Stimulated activated naive CD8-positive, alpha-beta T cell treated with anti-CD3 and anti-CD28 coated beads, Interleukin-15, Interleukin-2, amounts not matched to agents 100 ng/mL and 50 ng/mL, for 24 hours (primary cell): ENCODE measurements at regions not wholly inside any gene's neighbourhood (a gene's known extent, or its start where the extent isn't known, plus 50 kb on each side); places are given as distances from the start of the nearest gene placed in this dataset.
"Not testable (repeated sequence)": the region's sequence is repeated elsewhere in the genome, so short reads cannot be mapped to it uniquely, and the experiment has no call there.

Source experiments
- H3K27ac Mint-ChIP-seq: one replicate; pipeline ENCODE4 v1.8.0; 2021; ENCODE audit warnings: mild to moderate bottlenecking, mixed read lengths
- H3K27me3 Mint-ChIP-seq: one replicate; pipeline ENCODE4 v1.8.0; 2021; ENCODE audit warnings: mixed read lengths
- H3K36me3 Mint-ChIP-seq: one replicate; pipeline ENCODE4 v1.8.0; 2021; ENCODE audit warnings: low read depth, mixed read lengths
- H3K4me1 Mint-ChIP-seq: one replicate; pipeline ENCODE4 v1.8.0; 2021; ENCODE audit warnings: low read depth, mixed read lengths
- H3K4me3 Mint-ChIP-seq: one replicate; pipeline ENCODE4 v1.8.0; 2021; ENCODE audit warnings: mild to moderate bottlenecking, mixed read lengths
- H3K9me3 Mint-ChIP-seq: one replicate; pipeline ENCODE4 v1.8.0; 2021; ENCODE audit warnings: mixed read lengths

DNA sequence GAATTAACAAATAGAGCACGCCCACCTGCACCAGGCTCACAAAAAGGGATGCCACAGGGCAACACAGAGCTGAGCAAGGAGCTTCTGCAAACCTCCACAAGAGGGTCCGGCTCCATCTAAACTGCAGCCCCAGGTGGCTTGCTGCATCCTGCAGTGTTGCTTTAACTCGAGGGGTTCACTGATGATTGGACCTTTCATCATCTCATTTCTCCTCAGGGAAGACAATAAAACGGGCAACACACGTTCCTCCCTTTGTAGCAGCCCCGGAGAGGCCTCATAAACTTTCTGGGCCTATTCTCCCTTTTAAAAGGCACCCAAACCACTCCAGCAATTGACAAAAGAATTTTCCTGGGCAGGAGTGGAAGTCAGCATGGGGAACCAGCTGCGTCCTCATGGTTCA, 161.5 kb upstream of the CDH4 start:
- H3K4me1 Mint-ChIP-seq = no peaks in the 10 kb centered on the region
- no peaks in the 10 kb centered on the region for H3K36me3 Mint-ChIP-seq
- no peaks in the 10 kb centered on the region for H3K27me3 Mint-ChIP-seq
- H3K27ac Mint-ChIP-seq = no peak overlapping the region
- H3K9me3 Mint-ChIP-seq = peaks cover 10% of the 10 kb centered on the region
- no peak overlapping the region for H3K4me3 Mint-ChIP-seq

DNA sequence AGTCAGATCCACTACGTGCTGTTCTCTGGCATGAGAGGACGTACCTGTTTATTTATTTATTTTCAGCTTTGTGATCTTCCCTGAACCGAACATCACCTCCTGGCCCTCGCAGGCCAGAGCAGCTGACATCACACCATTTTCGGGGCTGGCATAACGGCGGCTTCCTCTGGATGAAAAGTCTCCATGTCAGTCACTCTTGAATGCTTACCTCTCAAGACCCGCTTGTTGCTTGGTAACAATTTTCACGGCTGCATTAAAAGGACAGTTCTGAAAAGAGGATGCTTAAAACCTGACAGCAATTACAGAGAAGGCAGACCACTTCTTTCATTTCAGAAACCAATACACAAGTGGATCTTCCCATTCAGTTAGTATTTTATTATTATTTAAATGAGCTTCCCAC, 159.8 kb upstream of the CDH4 start:
- H3K27ac Mint-ChIP-seq = no peak overlapping the region
- no peak overlapping the region for H3K4me3 Mint-ChIP-seq
- H3K9me3 Mint-ChIP-seq = peaks cover 24% of the 10 kb centered on the region

DNA sequence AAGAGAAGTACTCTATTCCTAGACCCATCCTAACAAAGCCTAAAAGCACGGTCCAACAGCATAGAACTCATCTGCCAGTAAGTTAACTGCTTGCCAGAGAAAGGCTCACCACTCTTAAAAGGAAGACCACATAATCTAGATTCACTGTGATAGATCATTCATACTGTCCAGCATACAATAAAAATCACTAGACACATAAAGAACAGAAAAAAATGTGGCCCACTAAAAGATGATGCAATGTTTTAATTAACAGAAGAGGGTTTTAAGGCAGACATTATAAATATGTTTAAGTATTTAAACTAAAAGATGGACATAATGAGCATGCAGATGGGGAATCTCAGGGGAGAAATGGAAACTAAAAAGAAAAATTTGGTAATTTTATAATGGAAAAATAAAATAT, 157.5 kb upstream of the CDH4 start:
- H3K27me3 Mint-ChIP-seq = peaks cover 3% of the 10 kb centered on the region
- no peak overlapping the region for H3K27ac Mint-ChIP-seq
- no peaks in the 10 kb centered on the region for H3K4me1 Mint-ChIP-seq
- peaks cover 24% of the 10 kb centered on the region for H3K9me3 Mint-ChIP-seq
- H3K4me3 Mint-ChIP-seq = no peak overlapping the region
- no peaks in the 10 kb centered on the region for H3K36me3 Mint-ChIP-seq

More for the DNA sequence above, 159.8 kb upstream of the CDH4 start:
- Mint-ChIP-seq H3K4me1 (no peaks in the 10 kb centered on the region), H3K36me3 (no peaks in the 10 kb centered on the region), H3K27me3 (peaks cover 3% of the 10 kb centered on the region)

DNA sequence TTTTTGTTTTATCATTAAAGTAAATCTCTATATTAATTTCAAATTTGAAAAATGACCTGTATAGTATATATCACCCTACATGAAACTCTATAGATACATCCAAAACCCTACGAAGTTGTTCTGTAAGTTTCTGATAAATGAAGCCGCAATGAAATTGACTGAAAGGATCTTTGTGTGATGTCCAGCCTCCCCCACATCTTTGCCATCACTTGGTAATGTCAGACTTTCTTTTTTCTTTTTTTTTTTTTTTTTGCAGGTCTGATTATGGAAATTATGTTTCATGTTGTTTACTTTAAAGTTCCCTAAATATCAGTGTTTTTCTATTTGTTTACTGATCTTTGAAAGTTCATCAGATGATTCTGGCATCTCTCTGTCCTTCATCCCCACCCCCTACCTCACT, 155.6 kb upstream of the CDH4 start:
- Mint-ChIP-seq H3K9me3 (peaks cover 24% of the 10 kb centered on the region), H3K27ac (no peak overlapping the region), H3K4me1 (no peaks in the 10 kb centered on the region), H3K27me3 (peaks cover 3% of the 10 kb centered on the region), H3K4me3 (no peak overlapping the region), H3K36me3 (no peaks in the 10 kb centered on the region)

DNA sequence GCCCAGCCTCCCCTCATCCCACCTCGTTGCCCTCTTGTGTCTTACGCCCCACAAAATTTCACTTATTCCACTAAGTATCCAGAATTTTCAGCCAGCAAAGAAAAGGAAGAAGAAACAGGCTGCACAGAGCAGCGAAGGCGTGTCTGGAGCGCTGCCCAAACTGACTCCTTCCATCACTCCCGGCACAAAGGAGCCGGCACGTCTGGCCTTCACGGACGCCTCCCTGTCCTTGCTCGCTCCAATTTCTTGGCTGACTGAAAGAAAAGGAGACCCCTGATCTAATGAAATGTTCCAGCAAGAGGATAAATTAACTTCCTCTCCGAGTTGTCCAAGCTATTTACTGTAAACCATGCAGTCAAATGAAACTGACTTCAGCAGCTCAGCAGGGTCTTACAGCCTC, 152.3 kb upstream of the CDH4 start:
- Mint-ChIP-seq H3K4me1 (no peaks in the 10 kb centered on the region), H3K9me3 (peaks cover 13% of the 10 kb centered on the region), H3K27me3 (peaks cover 3% of the 10 kb centered on the region), H3K27ac (no peak overlapping the region), H3K4me3 (no peak overlapping the region), H3K36me3 (no peaks in the 10 kb centered on the region)

DNA sequence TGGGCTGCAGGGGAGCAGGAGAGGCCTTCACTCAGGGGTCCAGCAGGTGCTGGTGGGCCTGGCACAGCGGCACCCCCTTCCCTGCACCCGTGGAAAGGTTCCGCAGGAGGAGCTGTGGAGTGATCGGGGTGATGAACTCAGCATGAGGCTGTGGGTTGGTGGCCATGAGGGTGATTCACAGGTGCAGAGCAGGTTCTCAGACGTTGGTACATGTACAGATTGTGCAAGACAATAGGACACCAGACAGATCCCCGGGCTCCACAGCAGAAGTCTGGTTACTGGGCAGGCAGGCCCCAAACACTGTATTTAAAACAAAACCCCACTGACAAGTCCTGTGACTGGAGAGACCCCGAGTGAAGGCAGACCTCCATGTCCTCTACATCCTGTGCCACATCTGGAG, 151.6 kb upstream of the CDH4 start:
- no peaks in the 10 kb centered on the region for H3K4me1 Mint-ChIP-seq
- H3K27me3 Mint-ChIP-seq = peaks cover 3% of the 10 kb centered on the region
- H3K36me3 Mint-ChIP-seq = no peaks in the 10 kb centered on the region
- H3K4me3 Mint-ChIP-seq = no peak overlapping the region
- H3K27ac Mint-ChIP-seq = no peak overlapping the region
- H3K9me3 Mint-ChIP-seq = peaks cover 13% of the 10 kb centered on the region

DNA sequence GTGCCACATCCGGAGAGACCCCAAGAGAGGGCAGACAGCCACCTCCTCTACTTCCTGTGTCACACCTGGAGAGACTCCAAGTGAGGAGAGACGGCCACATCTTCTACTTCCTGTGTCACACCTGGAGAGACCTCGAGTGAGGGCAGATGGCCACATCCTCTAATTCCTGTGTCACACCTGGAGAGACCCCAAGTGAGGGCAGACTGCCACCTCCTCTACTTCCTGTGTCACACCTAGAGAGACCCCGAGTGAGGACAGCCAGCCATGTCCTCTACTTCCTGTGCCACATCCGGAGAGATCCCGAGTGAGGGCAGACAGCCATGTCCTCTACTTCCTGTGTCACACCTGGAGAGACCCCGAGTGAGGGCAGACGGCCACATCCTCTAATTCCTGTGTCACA, 150.7 kb upstream of the CDH4 start:
- H3K9me3 Mint-ChIP-seq, H3K27ac Mint-ChIP-seq, H3K4me3 Mint-ChIP-seq, H3K27me3 Mint-ChIP-seq, H3K4me1 Mint-ChIP-seq, H3K36me3 Mint-ChIP-seq: not testable (repeated sequence)

DNA sequence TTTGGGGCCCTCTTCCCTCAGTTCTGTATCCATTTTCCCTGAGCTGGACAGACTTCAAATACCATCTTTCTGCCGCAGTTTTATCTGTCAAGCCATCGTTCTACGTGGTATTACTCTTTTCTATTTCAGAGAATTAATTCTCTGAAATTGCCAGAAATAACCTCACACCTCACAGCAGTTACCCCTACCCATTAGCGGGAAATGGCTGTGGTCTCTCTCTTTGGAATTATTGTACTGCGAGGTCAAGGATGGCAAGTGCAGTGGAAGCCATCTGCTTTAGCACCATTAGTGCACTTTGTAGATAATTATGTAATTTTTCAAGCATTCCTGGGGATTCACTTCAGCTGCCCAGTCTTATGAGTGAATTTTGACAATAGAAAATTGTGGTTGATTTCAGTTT, 147.8 kb upstream of the CDH4 start:
- H3K27me3 Mint-ChIP-seq = no peaks in the 10 kb centered on the region
- no peak overlapping the region for H3K27ac Mint-ChIP-seq
- no peaks in the 10 kb centered on the region for H3K4me1 Mint-ChIP-seq
- no peaks in the 10 kb centered on the region for H3K9me3 Mint-ChIP-seq
- no peaks in the 10 kb centered on the region for H3K36me3 Mint-ChIP-seq
- no peak overlapping the region for H3K4me3 Mint-ChIP-seq

DNA sequence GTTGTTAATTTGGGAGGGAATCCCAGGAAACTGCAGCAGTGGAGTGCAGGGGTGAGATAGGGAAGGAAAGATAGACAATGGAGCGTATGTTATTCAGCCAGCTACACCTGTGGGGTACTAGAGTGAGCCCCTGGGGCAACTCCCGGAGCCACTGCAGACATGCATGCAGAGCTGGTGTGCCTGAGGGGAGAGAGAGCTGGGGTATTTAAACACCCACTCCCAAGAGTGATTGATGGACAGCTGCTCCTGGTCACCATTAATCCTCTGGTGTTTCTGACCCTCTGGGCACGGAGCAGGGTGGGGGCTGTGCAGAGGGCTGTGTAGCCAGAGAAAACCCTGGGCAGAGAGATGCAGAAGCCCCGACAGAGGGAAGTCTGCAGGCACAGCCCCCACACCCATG, 146.7 kb upstream of the CDH4 start:
- no peak overlapping the region for H3K27ac Mint-ChIP-seq
- no peaks in the 10 kb centered on the region for H3K9me3 Mint-ChIP-seq
- no peaks in the 10 kb centered on the region for H3K36me3 Mint-ChIP-seq
- no peaks in the 10 kb centered on the region for H3K27me3 Mint-ChIP-seq
- no peak overlapping the region for H3K4me3 Mint-ChIP-seq
- no peaks in the 10 kb centered on the region for H3K4me1 Mint-ChIP-seq

DNA sequence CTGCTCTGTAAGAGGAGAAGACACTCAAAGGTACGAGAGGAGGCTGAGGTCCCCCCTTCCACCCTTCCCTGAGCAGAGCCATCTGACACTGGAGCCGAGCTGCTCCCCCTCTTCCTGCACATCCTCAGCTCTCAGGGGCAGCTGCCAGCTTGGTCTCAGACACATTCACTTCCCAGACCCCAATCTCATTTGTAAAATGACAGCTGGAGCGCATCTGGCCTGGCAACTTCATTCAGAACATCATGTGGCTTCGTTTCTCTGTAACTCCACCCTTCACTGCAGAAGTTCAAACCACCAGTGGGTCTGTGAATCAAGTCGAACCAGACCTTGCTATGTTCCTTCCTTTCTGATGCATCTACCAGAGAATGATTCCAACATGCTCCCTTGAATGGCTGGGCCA, 145.6 kb upstream of the CDH4 start:
- no peak overlapping the region for H3K27ac Mint-ChIP-seq
- H3K4me3 Mint-ChIP-seq = no peak overlapping the region
- no peaks in the 10 kb centered on the region for H3K9me3 Mint-ChIP-seq
- H3K36me3 Mint-ChIP-seq = no peaks in the 10 kb centered on the region
- no peaks in the 10 kb centered on the region for H3K27me3 Mint-ChIP-seq
- no peaks in the 10 kb centered on the region for H3K4me1 Mint-ChIP-seq

DNA sequence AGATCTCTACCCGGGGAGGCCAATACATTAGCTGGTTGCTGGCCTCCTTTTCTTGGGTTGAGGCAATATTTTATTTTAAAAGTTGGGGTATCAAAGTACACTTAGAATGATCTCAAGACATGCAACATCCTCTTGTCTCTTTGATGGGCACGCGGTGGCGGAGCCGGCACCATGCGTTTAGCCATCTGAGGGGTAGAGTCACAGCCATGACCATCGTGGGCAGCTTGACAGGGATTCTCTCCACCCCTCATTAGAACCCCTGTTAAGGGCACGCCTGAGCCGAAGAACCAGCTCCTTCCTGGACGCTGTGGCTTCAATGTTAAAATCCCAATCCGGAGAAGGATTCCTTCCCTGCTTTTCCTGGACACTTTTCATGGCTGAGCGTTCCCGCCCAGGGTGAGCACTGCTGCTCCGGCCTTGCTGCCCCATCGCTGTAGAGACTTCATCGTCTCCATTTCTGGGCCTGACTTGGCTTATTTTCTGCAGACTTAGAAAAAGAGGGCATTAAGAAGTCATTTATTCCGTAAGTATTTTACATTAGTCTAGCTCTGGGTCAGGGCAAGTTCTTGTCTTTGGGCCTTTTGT, 142.7 kb upstream of the CDH4 start:
- no peaks in the 10 kb centered on the region for H3K36me3 Mint-ChIP-seq

DNA sequence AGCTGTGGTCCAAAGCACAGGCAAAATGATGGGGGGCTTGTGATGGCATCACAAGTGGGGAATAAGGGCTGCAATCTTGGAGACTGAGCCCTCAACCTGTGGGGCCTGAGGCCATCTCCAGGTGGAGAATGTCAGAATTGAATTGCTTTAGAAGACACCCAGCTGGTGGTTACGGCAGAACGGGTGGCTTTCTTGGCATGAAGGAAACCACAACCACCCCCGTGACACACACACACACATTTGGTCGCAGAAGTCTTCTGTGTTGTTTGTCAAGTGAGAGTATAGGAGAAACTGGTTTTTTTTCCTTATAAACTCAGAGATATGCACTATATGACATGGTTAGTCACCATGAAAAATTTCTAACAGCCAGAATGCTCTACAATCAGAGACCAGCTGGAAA, 139.5 kb upstream of the CDH4 start:
- no peak overlapping the region for H3K27ac Mint-ChIP-seq
- no peak overlapping the region for H3K4me3 Mint-ChIP-seq
- no peaks in the 10 kb centered on the region for H3K4me1 Mint-ChIP-seq
- H3K36me3 Mint-ChIP-seq = no peaks in the 10 kb centered on the region
- no peaks in the 10 kb centered on the region for H3K27me3 Mint-ChIP-seq
- no peaks in the 10 kb centered on the region for H3K9me3 Mint-ChIP-seq

More for the DNA sequence above, 142.7 kb upstream of the CDH4 start:
- H3K4me3 Mint-ChIP-seq = no peak overlapping the region
- H3K27ac Mint-ChIP-seq = no peak overlapping the region
- H3K27me3 Mint-ChIP-seq = no peaks in the 10 kb centered on the region
- H3K9me3 Mint-ChIP-seq = no peaks in the 10 kb centered on the region
- no peaks in the 10 kb centered on the region for H3K4me1 Mint-ChIP-seq

DNA sequence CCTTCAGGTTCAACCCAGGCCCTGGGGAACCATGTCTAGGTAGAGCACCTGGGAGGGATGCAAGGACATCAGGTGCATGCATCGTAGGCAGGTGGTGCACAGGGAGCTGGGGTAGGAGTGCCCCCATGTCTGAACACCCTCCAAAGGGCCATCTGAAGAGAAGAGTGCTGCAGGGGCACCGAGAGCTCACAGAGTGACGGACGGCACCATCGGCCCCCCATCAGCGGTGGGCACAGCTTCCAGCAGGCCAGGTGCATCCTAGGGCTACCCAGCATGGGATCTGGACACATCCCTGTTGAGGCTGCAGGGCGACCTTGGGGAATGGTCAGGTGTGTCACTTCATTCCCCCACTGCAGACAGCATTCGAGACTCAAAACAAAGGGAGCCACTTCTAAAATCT, 138.3 kb upstream of the CDH4 start:
- H3K27me3 Mint-ChIP-seq = no peaks in the 10 kb centered on the region
- H3K4me1 Mint-ChIP-seq = no peaks in the 10 kb centered on the region
- H3K27ac Mint-ChIP-seq = no peak overlapping the region
- H3K36me3 Mint-ChIP-seq = no peaks in the 10 kb centered on the region
- H3K4me3 Mint-ChIP-seq = no peak overlapping the region
- no peaks in the 10 kb centered on the region for H3K9me3 Mint-ChIP-seq

DNA sequence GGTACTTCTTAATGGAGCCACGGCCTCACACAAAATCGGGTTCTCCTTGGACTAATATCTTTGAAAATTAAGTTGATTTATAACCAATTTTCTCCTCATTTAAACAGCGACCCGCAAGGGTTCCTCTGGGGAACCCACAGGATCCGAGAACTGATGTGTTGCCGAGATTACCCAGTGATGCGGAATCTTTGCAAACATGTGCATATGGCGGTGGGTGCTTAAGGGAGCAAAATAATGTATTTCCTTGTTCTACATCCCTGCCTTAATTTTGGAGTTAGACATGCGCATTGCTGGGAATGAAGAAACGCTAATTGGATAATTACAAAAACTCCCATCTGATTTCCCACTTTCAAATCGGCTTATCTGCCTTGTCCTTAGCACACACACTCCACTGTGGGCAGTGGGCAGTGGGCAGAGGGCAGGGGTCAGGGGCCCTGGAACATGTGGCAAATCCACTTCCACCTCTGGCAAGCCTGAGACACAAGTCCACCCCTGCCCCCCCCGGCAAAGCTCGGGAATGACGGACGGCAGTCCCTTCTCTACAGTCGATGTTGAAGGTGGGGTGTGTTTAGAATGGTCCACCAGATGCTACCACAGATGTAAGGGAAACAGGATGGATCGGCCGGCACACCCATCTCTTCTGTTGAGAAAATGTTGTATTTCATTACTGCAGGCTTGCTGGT, 137.4 kb upstream of the CDH4 start:
- Mint-ChIP-seq H3K27ac (no peak overlapping the region), H3K4me3 (no peak overlapping the region), H3K27me3 (no peaks in the 10 kb centered on the region), H3K9me3 (no peaks in the 10 kb centered on the region), H3K36me3 (no peaks in the 10 kb centered on the region), H3K4me1 (no peaks in the 10 kb centered on the region)

DNA sequence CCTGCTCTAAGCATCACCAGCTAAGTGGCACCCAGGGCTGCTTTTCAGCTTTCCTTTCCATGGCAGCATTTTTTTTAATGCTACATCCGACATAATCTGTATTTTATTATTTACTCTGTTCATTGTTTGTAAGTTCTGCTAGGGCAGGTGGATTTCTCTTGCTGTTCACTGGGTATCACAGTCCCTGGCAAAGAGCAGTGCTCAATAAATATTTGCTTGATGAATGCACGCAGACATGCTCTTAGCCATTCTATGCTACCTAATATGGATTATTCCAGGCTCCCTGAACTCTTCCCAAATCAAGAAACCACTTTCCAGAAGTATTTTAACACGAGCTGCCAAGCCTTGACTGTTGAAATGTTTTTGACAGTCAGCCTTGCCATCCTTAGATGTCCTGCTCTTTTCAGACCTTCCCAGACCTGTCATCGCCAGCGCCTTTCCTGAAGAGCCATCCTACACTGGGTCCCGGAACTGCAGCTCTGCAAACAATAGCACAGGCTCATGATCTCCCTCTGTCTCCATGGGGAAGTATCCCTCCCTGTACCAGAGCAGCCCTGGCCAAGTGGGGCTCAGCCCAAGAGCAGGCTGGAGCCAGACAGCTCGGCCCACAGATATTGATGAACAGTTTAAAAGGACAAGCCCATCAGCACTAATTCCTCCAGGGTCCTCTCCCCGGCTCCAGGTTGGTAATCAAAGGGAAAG, 136.5 kb upstream of the CDH4 start:
- H3K36me3 Mint-ChIP-seq = no peaks in the 10 kb centered on the region
- no peaks in the 10 kb centered on the region for H3K9me3 Mint-ChIP-seq
- H3K4me3 Mint-ChIP-seq = no peak overlapping the region
- H3K27me3 Mint-ChIP-seq = no peaks in the 10 kb centered on the region
- no peaks in the 10 kb centered on the region for H3K4me1 Mint-ChIP-seq
- no peak overlapping the region for H3K27ac Mint-ChIP-seq

DNA sequence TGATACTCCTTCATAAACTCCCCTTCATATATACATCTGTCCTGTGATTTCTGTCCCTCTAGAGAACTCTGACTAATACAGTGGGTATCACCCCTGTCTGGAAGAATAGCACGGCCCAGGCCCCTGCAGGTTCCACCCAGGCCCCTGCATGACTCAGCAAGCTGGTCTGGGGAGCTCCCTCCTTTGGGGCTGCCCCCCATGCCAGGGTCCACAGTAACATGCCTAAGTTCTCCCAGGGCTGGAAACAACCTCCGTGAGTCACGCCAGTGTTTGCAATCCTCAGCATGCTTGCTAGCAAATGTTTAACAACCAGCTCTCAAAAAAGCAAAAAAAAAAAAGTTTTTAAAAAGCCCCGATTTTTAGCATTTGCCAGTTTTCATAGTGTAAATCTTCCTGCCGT, 134.3 kb upstream of the CDH4 start:
- H3K27ac Mint-ChIP-seq = no peak overlapping the region
- no peaks in the 10 kb centered on the region for H3K4me1 Mint-ChIP-seq
- H3K27me3 Mint-ChIP-seq = peaks cover 4% of the 10 kb centered on the region

More for the DNA sequence above, 134.3 kb upstream of the CDH4 start:
- Mint-ChIP-seq H3K36me3 (no peaks in the 10 kb centered on the region), H3K4me3 (no peak overlapping the region), H3K9me3 (no peaks in the 10 kb centered on the region)
